ENCODE measurements at regions not wholly inside any gene's neighbourhood (a gene's known extent, or its start where the extent isn't known, plus 50 kb on each side); places are given as distances from the start of the nearest gene placed in this dataset.

- H3K27me3 ChIP-seq (ENCODE audit: control insufficient read depth, insufficient read depth, low read length) = peaks cover 75% of the 10 kb centered on the region
- no TSS peak for BruUV-seq (replicated peaks)
- TF ChIP-seq CHD1 (IDR thresholded peaks at IDR 0.05; ENCODE audit: low read depth, low read length) = no peak
- no peak for TF ChIP-seq MXI1 (IDR thresholded peaks at IDR 0.05; ENCODE audit: borderline replicate concordance, low read depth, low read length)
- TF ChIP-seq POLR2A (IDR thresholded peaks at IDR 0.05; ENCODE audit: low read depth, low read length) = no peak
- no peak for TF ChIP-seq RCOR1 (IDR thresholded peaks at IDR 0.05; ENCODE audit: insufficient replicate concordance, low read length)
Measured at GRCh38 chr1:25137106-25137505, 95.2 kb downstream of the SYF2 start.

More at GRCh38 chr1:25137106-25137505, 95.2 kb downstream of the SYF2 start:
- no peaks in the 10 kb centered on the region for H4K20me1 ChIP-seq (ENCODE audit: insufficient read depth, low read length)
- H2BK120ac ChIP-seq (ENCODE audit: low read depth, low read length) = no peak overlapping the region
- no peak overlapping the region for H3K14ac ChIP-seq (replicated peaks; ENCODE audit: low read depth, low read length)
- dilution Hi-C loops (cut with HindIII; ENCODE audit: low sequenced_read_pairs, unreplicated experiment) (no loop called here), in situ Hi-C loops (cut with MboI; ENCODE audit: low sequenced_read_pairs) (no loop called here), intact Hi-C loops (cut with micrococcal nuclease) (no loop called here)
- no peak overlapping the region for H3K4me2 ChIP-seq (ENCODE audit: low read depth, low read length)
- no peak overlapping the region for H3K9ac ChIP-seq (ENCODE audit: low read depth, low read length)
- no peak overlapping the region for H2AK5ac ChIP-seq (ENCODE audit: low read depth, low read length)
- H3K9me1 ChIP-seq (ENCODE audit: insufficient read depth, low read length) = no peaks in the 10 kb centered on the region
- H3K23ac ChIP-seq (ENCODE audit: low read depth, low read length) = no peak overlapping the region
- H4K91ac ChIP-seq (ENCODE audit: insufficient read depth, low read depth, low read length) = no peak overlapping the region
- no peaks in the 10 kb centered on the region for H3K79me1 ChIP-seq (ENCODE audit: low read depth in 1 of 2, low read length in 2 of 2)
- no peak overlapping the region for H3K56ac ChIP-seq (ENCODE audit: extremely low read depth, insufficient read depth, low read length)
- no peak overlapping the region for H3K18ac ChIP-seq (ENCODE audit: low read depth, low read length)
- DNase-seq (no peak), ATAC-seq (ENCODE audit: low read depth) (no peak)
- H4K8ac ChIP-seq (ENCODE audit: low read depth in 2 of 2, low read length in 2 of 2) = no peak overlapping the region
- no peak overlapping the region for H4K5ac ChIP-seq (ENCODE audit: low read depth, low read length)
- H2AFZ ChIP-seq (replicated peaks; ENCODE audit: low read length, poor library complexity) = no peak overlapping the region
- no peak overlapping the region for H2BK20ac ChIP-seq (ENCODE audit: low read depth, low read length)
- WGBS, 2 experiments (ENCODE audit: extremely low coverage in 2 of 2, insufficient read length in 1 of 2) = 50% methylated on average over 1 of the region's 1 CpG; no CpG with 5 or more reads in 1 of the 2 experiments
- H2BK15ac ChIP-seq (ENCODE audit: low read depth, low read length) = no peak overlapping the region
- peaks cover 5% of the 10 kb centered on the region for H3K9me3 ChIP-seq (ENCODE audit: control insufficient read depth, insufficient read depth, low read length)
- H3K4me1 ChIP-seq (ENCODE audit: control insufficient read depth, insufficient read depth, low read length) = no peaks in the 10 kb centered on the region
- POLR2A ChIA-PET (ENCODE audit: unreplicated experiment) = no interaction called here
- no peaks in the 10 kb centered on the region for H3K36me3 ChIP-seq (ENCODE audit: control insufficient read depth, insufficient read depth, low read length)
- no peak overlapping the region for H3K4me3 ChIP-seq (ENCODE audit: insufficient read depth, low read depth, low read length)
- no peak overlapping the region for H3K4ac ChIP-seq (ENCODE audit: low read depth, low read length)
- H2AK9ac ChIP-seq (replicated peaks; ENCODE audit: low read depth, low read length, poor library complexity) = no peak overlapping the region
- CTCF ChIA-PET = no interaction called here
- no peak overlapping the region for H2BK5ac ChIP-seq (ENCODE audit: low read depth, low read length, poor library complexity, severe bottlenecking)
- no peak overlapping the region for H3K27ac ChIP-seq (ENCODE audit: insufficient read depth, low read length)

Measured in IMR-90 (cell line).